A549 (cell line): ENCODE measurements at regions not wholly inside any gene's neighbourhood (a gene's known extent, or its start where the extent isn't known, plus 50 kb on each side); places are given as distances from the start of the nearest gene placed in this dataset.

Source experiments
- ATAC-seq, 2 experiments: fragments of 200-7000 bp in 1 of 2; fragments of >200 bp in 1 of 2; cut with Nextera tagmentation in 1 of 2; cut with Tn5 transposase in 1 of 2; 3 replicates each; pipeline versions ENCODE4 v1.8.0 to v1.9.1; 2018 to 2020; ENCODE audit warnings: mild to moderate bottlenecking in 1 of 2, moderate library complexity in 1 of 2
- CTCF ChIA-PET: fragments of 300-600 bp; sonication (Branson Sonifier 250); formaldehyde crosslinking; extraction: SDS; loops from one replicate; lab custom pipeline; 2021; ENCODE audit warnings: antibody characterized with exemption, inconsistent platforms; lab: Yijun Ruan, JAX
- POLR2A ChIA-PET: fragments of 350-600 bp; formaldehyde crosslinking; extraction: SDS; loops from one replicate; lab custom pipeline; 2021; ENCODE audit warnings: antibody characterized with exemption, inconsistent platforms; lab: Yijun Ruan, JAX
- DNase-seq, 2 experiments: peaks; one replicate each; pipeline versions ENCODE4 v3.0.0 to v3.0.0-alpha.2; 2011 to 2016; ENCODE audit warnings: low read depth in 1 of 2, low spot score in 1 of 2
- FAIRE-seq: peaks from 2 replicates; lab custom pipeline; 2011; peaks lifted over from hg19 to GRCh38; lab: Jason Lieb, UNC
- H3K27ac ChIP-seq, 2 experiments: fragments of >200 bp; sonication (Bioruptor Twin); formaldehyde crosslinking; 3 replicates each; pipeline ENCODE4 v1.5.1; 2016 to 2017
- H3K4me1 ChIP-seq: fragments of >200 bp; sonication (Bioruptor Twin); formaldehyde crosslinking; 3 replicates; pipeline ENCODE4 v1.6.1; 2016
- H3K4me2 ChIP-seq: fragments of >200 bp; sonication (Bioruptor Twin); formaldehyde crosslinking; 3 replicates; pipeline ENCODE4 v1.6.1; 2016
- H3K4me3 ChIP-seq: fragments of >200 bp; sonication (Bioruptor Twin); formaldehyde crosslinking; 3 replicates; pipeline ENCODE4 v1.5.1; 2016
- H3K9me3 ChIP-seq: fragments of >200 bp; sonication (Bioruptor Twin); formaldehyde crosslinking; 3 replicates; pipeline ENCODE4 v1.6.1; 2016
- CBX2 ChIP-seq: fragments of 200-600 bp; sonication (generic); IDR thresholded peaks from 2 replicates; pipeline ENCODE4 v1.6.1; 2016; ENCODE audit warnings: low read depth, mild to moderate bottlenecking, borderline replicate concordance
- FOSB ChIP-seq: fragments of 250-450 bp; sonication (Bioruptor Pico); IDR thresholded peaks from 2 replicates; pipeline ENCODE4 v1.5.0; 2020; ENCODE audit warnings: mild to moderate bottlenecking, moderate library complexity
- FOXS1 ChIP-seq: fragments of 250-450 bp; sonication (Bioruptor Pico); IDR thresholded peaks from 2 replicates; pipeline ENCODE4 v1.5.0; 2020; ENCODE audit warnings: mild to moderate bottlenecking, moderate library complexity
- HEYL ChIP-seq: fragments of 250-450 bp; sonication (Bioruptor Pico); IDR thresholded peaks from 2 replicates; pipeline ENCODE4 v1.8.0; 2021; ENCODE audit warnings: mild to moderate bottlenecking, moderate library complexity
- HOXB13 ChIP-seq: fragments of 250-450 bp; sonication (Bioruptor Pico); IDR thresholded peaks from 2 replicates; pipeline ENCODE4 v1.5.0; 2020; ENCODE audit warnings: low read depth, mild to moderate bottlenecking, moderate library complexity
- HOXB5 ChIP-seq: fragments of 250-450 bp; sonication (Bioruptor Pico); IDR thresholded peaks from 2 replicates; pipeline ENCODE4 v1.5.0; 2020; ENCODE audit warnings: mild to moderate bottlenecking, moderate library complexity
- JUNB ChIP-seq: fragments of >200 bp; sonication (Bioruptor Twin); formaldehyde crosslinking; IDR thresholded peaks from 2 replicates; pipeline ENCODE4 v1.6.1; 2016
- KDM1A ChIP-seq: fragments of 200-600 bp; sonication (generic); IDR thresholded peaks from 2 replicates; pipeline ENCODE4 v1.6.1; 2016; ENCODE audit warnings: low read depth, mild to moderate bottlenecking
- KDM5A ChIP-seq: fragments of 200-600 bp; sonication (generic); IDR thresholded peaks from 2 replicates; pipeline ENCODE4 v1.6.1; 2016; ENCODE audit warnings: antibody characterized with exemption, mild to moderate bottlenecking
- NFE2L2 ChIP-seq: fragments of 150-350 bp; conservative IDR thresholded peaks from 2 replicates; pipeline ENCODE4 v1.6.1; 2014; ENCODE audit warnings: low read length
- NPAS2 ChIP-seq: fragments of 250-450 bp; sonication (Bioruptor Pico); IDR thresholded peaks from 2 replicates; pipeline ENCODE4 v1.8.0; 2022; ENCODE audit warnings: mild to moderate bottlenecking, moderate library complexity, borderline replicate concordance
- NR3C1 ChIP-seq: fragments of >200 bp; sonication (Bioruptor Twin); formaldehyde crosslinking; IDR thresholded peaks from 3 replicates; pipeline ENCODE4 v1.6.1; 2017
- POLR2A ChIP-seq: IDR thresholded peaks from 2 replicates; pipeline ENCODE4 v1.6.1; 2012; ENCODE audit warnings: mild to moderate bottlenecking, low read length
- RFX5 ChIP-seq: fragments of 450-650 bp; IDR thresholded peaks from 2 replicates; pipeline ENCODE4 v1.7.1; 2014; ENCODE audit warnings: antibody characterized with exemption, mild to moderate bottlenecking, moderate library complexity
- ZFP36 ChIP-seq: fragments of 450-650 bp; IDR thresholded peaks from 2 replicates; pipeline ENCODE4 v1.6.1; 2014; ENCODE audit warnings: borderline replicate concordance; ENCODE audit not compliant: partially characterized antibody
- WGBS: methylation state at CpG from one replicate; pipeline ENCODE4 v1.1.6; 2017; ENCODE audit errors: missing lambda C conversion rate; 5-methylcytosine and 5-hydroxymethylcytosine counted together
- TF ChIP-seq, protein P1 (sequence below): fragments of 250-450 bp; sonication (Bioruptor Pico); IDR thresholded peaks from 2 replicates; pipeline ENCODE4 v1.5.0; 2021; ENCODE audit warnings: mild to moderate bottlenecking, moderate library complexity, borderline replicate concordance
- TF ChIP-seq, protein P2 (sequence below): IDR thresholded peaks from 2 replicates; pipeline ENCODE4 v1.6.1; 2012; ENCODE audit warnings: low read depth, borderline replicate concordance
- TF ChIP-seq, protein P3 (sequence below): fragments of >200 bp; sonication (Bioruptor Twin); formaldehyde crosslinking; IDR thresholded peaks from 2 replicates; pipeline ENCODE4 v1.6.1; 2016
- TF ChIP-seq, protein P4 (sequence below): IDR thresholded peaks from 2 replicates; pipeline ENCODE4 v1.6.1; 2012
- TF ChIP-seq, protein P5 (sequence below): fragments of >200 bp; sonication (Bioruptor Twin); formaldehyde crosslinking; IDR thresholded peaks from 3 replicates; pipeline ENCODE4 v1.5.1; 2016
- TF ChIP-seq, protein P6 (sequence below): fragments of 250-450 bp; sonication (Bioruptor Pico); IDR thresholded peaks from 2 replicates; pipeline ENCODE4 v1.5.0; 2020; ENCODE audit warnings: low read depth, mild to moderate bottlenecking, moderate library complexity
- TF ChIP-seq, protein P7 (sequence below): fragments of >200 bp; sonication (Bioruptor Twin); formaldehyde crosslinking; IDR thresholded peaks from 3 replicates; pipeline ENCODE4 v1.6.1; 2016

DNA sequence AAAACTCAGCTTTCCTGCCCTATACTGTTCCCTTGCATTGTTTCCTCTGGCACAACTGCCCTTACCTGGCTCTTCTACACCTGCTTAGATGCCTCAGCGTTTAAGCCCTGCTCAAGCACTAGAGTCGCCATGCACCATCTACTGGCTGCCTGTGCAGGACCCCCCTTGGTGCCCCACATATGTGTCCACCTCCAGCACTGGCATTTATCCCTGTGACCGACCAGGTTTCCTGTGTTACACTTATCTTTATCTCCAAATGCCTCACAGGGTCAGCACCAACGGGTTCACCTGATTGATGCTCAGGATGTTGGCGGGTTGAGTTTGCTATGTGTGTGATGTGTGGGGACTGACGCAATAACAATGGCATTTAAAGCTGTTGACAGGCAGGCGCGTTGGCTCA is 177.5 kb downstream of the TMEM18 start:
- CTCF ChIA-PET = no interaction called here
- no peak overlapping the region for H3K4me3 ChIP-seq
- TF ChIP-seq HEYL (CRISPR knock-in tag) (no peak), FOXS1 (CRISPR knock-in tag) (no peak), NFE2L2 (no peak), NPAS2 (no peak)
- TF ChIP-seq, protein P1, sequence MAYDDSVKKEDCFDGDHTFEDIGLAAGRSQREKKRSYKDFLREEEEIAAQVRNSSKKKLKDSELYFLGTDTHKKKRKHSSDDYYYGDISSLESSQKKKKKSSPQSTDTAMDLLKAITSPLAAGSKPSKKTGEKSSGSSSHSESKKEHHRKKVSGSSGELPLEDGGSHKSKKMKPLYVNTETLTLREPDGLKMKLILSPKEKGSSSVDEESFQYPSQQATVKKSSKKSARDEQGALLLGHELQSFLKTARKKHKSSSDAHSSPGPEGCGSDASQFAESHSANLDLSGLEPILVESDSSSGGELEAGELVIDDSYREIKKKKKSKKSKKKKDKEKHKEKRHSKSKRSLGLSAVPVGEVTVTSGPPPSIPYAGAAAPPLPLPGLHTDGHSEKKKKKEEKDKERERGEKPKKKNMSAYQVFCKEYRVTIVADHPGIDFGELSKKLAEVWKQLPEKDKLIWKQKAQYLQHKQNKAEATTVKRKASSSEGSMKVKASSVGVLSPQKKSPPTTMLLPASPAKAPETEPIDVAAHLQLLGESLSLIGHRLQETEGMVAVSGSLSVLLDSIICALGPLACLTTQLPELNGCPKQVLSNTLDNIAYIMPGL (CRISPR knock-in tag) = no peak
- TF ChIP-seq, protein P2, sequence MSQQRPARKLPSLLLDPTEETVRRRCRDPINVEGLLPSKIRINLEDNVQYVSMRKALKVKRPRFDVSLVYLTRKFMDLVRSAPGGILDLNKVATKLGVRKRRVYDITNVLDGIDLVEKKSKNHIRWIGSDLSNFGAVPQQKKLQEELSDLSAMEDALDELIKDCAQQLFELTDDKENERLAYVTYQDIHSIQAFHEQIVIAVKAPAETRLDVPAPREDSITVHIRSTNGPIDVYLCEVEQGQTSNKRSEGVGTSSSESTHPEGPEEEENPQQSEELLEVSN = no peak
- TF ChIP-seq, protein P3, sequence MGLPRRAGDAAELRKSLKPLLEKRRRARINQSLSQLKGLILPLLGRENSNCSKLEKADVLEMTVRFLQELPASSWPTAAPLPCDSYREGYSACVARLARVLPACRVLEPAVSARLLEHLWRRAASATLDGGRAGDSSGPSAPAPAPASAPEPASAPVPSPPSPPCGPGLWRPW = no peak
- H3K4me2 ChIP-seq = no peak overlapping the region
- no peaks in the 10 kb centered on the region for H3K9me3 ChIP-seq
- ATAC-seq = no peak
- FAIRE-seq = no peak
- 26% methylated on average over 8 of the region's 8 CpGs for WGBS
- POLR2A ChIA-PET = no interaction called here
- H3K4me1 ChIP-seq = no peaks in the 10 kb centered on the region
- DNase-seq = no peak
- no peak overlapping the region for H3K27ac ChIP-seq

DNA sequence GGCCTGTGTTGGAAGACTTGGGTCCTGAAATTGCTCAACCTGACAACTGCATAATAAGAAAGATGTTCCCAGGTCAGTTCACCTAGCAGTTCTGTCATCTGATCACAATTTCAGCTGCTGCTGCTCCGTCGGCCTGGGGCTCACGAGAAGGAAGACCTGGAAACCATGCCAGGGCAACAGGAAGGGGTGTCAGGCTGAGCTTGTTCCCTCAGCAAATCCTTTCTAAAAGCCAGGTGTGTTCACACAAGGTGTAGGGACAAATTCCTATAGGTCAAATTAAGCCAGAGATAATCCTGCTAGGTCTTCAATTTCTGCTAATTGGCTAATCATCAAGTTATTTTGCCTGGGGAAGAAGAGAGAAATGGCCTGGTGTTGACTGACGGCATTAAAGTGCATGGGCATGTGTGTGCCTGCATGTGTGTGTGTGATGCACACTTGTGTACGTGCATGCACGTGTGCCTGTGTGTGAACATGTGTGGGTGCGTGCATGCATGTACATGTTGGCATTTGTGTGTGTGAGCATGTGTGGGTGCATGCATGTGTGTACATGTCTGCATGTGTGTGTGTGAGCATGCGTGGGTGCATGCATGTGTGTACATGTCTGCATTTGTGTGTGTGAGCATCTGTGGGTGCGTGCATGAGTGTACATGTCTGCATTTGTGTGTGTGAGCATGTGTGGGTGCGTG is 178.6 kb downstream of the TMEM18 start:
- Histone ChIP-seq H3K4me1 (no peaks in the 10 kb centered on the region), H3K4me2 (no peak overlapping the region), H3K9me3 (no peaks in the 10 kb centered on the region)
- FAIRE-seq (no peak), DNase-seq (no peak)
- POLR2A ChIA-PET = no interaction called here
- TF ChIP-seq RFX5 (no peak), NFE2L2 (no peak), CBX2 (no peak), FOSB (CRISPR knock-in tag) (no peak), ZFP36 (no peak), POLR2A (no peak; the same call in 1 of the 2 replicates), HOXB13 (CRISPR knock-in tag) (no peak), KDM5A (no peak), KDM1A (no peak), NR3C1 (no peak), HOXB5 (CRISPR knock-in tag) (no peak), JUNB (no peak)
- TF ChIP-seq, protein P4, sequence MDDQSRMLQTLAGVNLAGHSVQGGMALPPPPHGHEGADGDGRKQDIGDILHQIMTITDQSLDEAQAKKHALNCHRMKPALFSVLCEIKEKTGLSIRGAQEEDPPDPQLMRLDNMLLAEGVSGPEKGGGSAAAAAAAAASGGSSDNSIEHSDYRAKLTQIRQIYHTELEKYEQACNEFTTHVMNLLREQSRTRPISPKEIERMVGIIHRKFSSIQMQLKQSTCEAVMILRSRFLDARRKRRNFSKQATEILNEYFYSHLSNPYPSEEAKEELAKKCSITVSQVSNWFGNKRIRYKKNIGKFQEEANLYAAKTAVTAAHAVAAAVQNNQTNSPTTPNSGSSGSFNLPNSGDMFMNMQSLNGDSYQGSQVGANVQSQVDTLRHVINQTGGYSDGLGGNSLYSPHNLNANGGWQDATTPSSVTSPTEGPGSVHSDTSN = no peak
- TF ChIP-seq, protein P5, sequence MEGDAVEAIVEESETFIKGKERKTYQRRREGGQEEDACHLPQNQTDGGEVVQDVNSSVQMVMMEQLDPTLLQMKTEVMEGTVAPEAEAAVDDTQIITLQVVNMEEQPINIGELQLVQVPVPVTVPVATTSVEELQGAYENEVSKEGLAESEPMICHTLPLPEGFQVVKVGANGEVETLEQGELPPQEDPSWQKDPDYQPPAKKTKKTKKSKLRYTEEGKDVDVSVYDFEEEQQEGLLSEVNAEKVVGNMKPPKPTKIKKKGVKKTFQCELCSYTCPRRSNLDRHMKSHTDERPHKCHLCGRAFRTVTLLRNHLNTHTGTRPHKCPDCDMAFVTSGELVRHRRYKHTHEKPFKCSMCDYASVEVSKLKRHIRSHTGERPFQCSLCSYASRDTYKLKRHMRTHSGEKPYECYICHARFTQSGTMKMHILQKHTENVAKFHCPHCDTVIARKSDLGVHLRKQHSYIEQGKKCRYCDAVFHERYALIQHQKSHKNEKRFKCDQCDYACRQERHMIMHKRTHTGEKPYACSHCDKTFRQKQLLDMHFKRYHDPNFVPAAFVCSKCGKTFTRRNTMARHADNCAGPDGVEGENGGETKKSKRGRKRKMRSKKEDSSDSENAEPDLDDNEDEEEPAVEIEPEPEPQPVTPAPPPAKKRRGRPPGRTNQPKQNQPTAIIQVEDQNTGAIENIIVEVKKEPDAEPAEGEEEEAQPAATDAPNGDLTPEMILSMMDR = no peak
- TF ChIP-seq, protein P6, sequence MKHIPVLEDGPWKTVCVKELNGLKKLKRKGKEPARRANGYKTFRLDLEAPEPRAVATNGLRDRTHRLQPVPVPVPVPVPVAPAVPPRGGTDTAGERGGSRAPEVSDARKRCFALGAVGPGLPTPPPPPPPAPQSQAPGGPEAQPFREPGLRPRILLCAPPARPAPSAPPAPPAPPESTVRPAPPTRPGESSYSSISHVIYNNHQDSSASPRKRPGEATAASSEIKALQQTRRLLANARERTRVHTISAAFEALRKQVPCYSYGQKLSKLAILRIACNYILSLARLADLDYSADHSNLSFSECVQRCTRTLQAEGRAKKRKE (CRISPR knock-in tag) = no peak
- TF ChIP-seq, protein P7, sequence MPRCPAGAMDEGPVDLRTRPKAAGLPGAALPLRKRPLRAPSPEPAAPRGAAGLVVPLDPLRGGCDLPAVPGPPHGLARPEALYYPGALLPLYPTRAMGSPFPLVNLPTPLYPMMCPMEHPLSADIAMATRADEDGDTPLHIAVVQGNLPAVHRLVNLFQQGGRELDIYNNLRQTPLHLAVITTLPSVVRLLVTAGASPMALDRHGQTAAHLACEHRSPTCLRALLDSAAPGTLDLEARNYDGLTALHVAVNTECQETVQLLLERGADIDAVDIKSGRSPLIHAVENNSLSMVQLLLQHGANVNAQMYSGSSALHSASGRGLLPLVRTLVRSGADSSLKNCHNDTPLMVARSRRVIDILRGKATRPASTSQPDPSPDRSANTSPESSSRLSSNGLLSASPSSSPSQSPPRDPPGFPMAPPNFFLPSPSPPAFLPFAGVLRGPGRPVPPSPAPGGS = no peak
- TF ChIP-seq, all 56 proteins: peak for 0
- Histone ChIP-seq H3K27ac (no peak overlapping the region), H3K4me3 (no peak overlapping the region)
- no peak for ATAC-seq
- WGBS = 23% methylated on average over 10 of the region's 10 CpGs
- CTCF ChIA-PET = no interaction called here
